Esophagus muscularis mucosa (tissue), 3 donors: ENCODE measurements at regions not wholly inside any gene's neighbourhood (a gene's known extent, or its start where the extent isn't known, plus 50 kb on each side); places are given as distances from the start of the nearest gene placed in this dataset.

Experiments used
- POLR2A ChIP-seq: fragments of 450-650 bp; IDR thresholded peaks from one replicate; pipeline ENCODE4 v1.6.1; 2017; ENCODE audit warnings: antibody characterized with exemption, moderate library complexity, mild to moderate bottlenecking, low read depth
- POLR2AphosphoS5 ChIP-seq, 2 donors: sonication (generic); formaldehyde crosslinking; IDR thresholded peaks; one replicate each; pipeline ENCODE4 v1.6.1; 2017; ENCODE audit warnings: antibody characterized with exemption in 2 of 2
- TF ChIP-seq, protein P1 (sequence below), 3 experiments: fragments of 200-600 bp in 2 of 3; fragments of 450-650 bp in 1 of 3; sonication (generic) in 2 of 3; IDR thresholded peaks; one replicate each; pipeline ENCODE4 v1.5.1; 2017 to 2019; ENCODE audit warnings: antibody characterized with exemption in 3 of 3, mild to moderate bottlenecking in 2 of 3, moderate library complexity in 1 of 3

- TF ChIP-seq, protein P1, sequence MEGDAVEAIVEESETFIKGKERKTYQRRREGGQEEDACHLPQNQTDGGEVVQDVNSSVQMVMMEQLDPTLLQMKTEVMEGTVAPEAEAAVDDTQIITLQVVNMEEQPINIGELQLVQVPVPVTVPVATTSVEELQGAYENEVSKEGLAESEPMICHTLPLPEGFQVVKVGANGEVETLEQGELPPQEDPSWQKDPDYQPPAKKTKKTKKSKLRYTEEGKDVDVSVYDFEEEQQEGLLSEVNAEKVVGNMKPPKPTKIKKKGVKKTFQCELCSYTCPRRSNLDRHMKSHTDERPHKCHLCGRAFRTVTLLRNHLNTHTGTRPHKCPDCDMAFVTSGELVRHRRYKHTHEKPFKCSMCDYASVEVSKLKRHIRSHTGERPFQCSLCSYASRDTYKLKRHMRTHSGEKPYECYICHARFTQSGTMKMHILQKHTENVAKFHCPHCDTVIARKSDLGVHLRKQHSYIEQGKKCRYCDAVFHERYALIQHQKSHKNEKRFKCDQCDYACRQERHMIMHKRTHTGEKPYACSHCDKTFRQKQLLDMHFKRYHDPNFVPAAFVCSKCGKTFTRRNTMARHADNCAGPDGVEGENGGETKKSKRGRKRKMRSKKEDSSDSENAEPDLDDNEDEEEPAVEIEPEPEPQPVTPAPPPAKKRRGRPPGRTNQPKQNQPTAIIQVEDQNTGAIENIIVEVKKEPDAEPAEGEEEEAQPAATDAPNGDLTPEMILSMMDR (IDR thresholded peaks at IDR 0.05), result no peak
- TF ChIP-seq POLR2A, result no peak
- TF ChIP-seq POLR2AphosphoS5 (IDR thresholded peaks at IDR 0.05), result no peak
Observed at GRCh38 chr7:18405726-18406125, 89.8 kb upstream of the HDAC9 start.
